ENCODE measurements at regions not wholly inside any gene's neighbourhood (a gene's known extent, or its start where the extent isn't known, plus 50 kb on each side); places are given as distances from the start of the nearest gene placed in this dataset.

DNA sequence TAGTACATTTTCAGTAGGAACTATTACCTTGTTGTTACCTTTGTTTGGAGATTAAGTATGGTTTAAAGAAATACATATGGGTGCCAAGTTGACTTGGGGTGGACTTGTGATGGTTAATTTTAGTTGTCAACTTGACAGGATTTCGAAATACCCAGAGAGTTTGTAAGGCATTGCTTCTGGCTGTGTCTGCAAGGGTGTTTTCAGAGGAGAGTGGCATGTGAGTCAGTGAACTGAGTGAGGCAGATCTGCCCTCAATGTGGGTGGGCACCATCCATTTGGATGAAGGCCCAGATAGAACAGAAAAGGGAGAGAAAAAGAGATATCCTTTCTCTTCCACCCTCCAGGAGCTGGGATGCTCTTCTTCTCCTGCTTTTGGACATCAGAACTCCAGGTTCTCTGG is 315.5 kb downstream of the GPATCH2 start:
- Histone ChIP-seq H4K20me1 (ENCODE audit: insufficient read depth, low read length) (no peaks in the 10 kb centered on the region), H3K4me3 (ENCODE audit: low read length) (no peak overlapping the region), H3K36me3 (replicated peaks; ENCODE audit: low read depth, low read length) (no peaks in the 10 kb centered on the region), H3K27me3 (ENCODE audit: low read depth, low read length) (no peaks in the 10 kb centered on the region), H3K4me2 (ENCODE audit: low read length) (no peak overlapping the region), H3K9me3 (ENCODE audit: insufficient read depth, low read length) (no peaks in the 10 kb centered on the region), H3K9ac (ENCODE audit: low read length) (no peak overlapping the region), H3K79me2 (ENCODE audit: low read length) (no peaks in the 10 kb centered on the region), H2AFZ (ENCODE audit: low read depth, low read length) (no peak overlapping the region), H3K27ac (ENCODE audit: low read length) (no peak overlapping the region), H3K4me1 (ENCODE audit: low read length) (no peaks in the 10 kb centered on the region)
- no peak for TF ChIP-seq EZH2phosphoT487 (IDR thresholded peaks at IDR 0.05; ENCODE audit: low read depth)
- TF ChIP-seq, protein P1, sequence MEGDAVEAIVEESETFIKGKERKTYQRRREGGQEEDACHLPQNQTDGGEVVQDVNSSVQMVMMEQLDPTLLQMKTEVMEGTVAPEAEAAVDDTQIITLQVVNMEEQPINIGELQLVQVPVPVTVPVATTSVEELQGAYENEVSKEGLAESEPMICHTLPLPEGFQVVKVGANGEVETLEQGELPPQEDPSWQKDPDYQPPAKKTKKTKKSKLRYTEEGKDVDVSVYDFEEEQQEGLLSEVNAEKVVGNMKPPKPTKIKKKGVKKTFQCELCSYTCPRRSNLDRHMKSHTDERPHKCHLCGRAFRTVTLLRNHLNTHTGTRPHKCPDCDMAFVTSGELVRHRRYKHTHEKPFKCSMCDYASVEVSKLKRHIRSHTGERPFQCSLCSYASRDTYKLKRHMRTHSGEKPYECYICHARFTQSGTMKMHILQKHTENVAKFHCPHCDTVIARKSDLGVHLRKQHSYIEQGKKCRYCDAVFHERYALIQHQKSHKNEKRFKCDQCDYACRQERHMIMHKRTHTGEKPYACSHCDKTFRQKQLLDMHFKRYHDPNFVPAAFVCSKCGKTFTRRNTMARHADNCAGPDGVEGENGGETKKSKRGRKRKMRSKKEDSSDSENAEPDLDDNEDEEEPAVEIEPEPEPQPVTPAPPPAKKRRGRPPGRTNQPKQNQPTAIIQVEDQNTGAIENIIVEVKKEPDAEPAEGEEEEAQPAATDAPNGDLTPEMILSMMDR (IDR thresholded peaks at IDR 0.05; ENCODE audit: low read depth, low read length), result no peak

DNA sequence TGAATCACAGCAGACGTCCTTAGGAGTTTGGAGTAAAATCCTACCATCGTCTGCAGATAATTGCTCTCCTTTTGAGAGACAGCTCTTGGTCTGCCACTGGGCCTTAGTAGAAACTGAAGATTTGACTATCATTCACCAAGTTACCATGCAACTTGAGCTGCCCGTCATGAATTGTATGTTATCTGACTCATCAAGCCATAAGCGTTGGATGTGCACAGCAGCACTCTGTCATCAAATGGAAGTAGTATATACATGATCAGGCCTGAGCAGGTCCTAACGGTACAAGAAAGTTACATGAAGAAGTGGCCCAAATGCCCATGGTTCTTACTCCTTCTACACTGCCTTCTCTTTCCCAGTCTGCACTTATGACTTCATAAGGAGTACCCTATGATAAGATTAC is 317.8 kb downstream of the GPATCH2 start:
- H3K27ac ChIP-seq (ENCODE audit: low read length), result no peak overlapping the region
- H2AFZ ChIP-seq (ENCODE audit: low read depth, low read length), result no peak overlapping the region
- H3K4me1 ChIP-seq (ENCODE audit: low read length), result no peaks in the 10 kb centered on the region
- no peak overlapping the region for H3K4me2 ChIP-seq (ENCODE audit: low read length)
- no peaks in the 10 kb centered on the region for H3K36me3 ChIP-seq (replicated peaks; ENCODE audit: low read depth, low read length)
- no peak overlapping the region for H3K9ac ChIP-seq (ENCODE audit: low read length)
- no peak for TF ChIP-seq EZH2phosphoT487 (IDR thresholded peaks at IDR 0.05; ENCODE audit: low read depth)
- TF ChIP-seq, protein P1 (IDR thresholded peaks at IDR 0.05; ENCODE audit: low read depth, low read length), result no peak
- no peaks in the 10 kb centered on the region for H3K9me3 ChIP-seq (ENCODE audit: insufficient read depth, low read length)
- H3K4me3 ChIP-seq (ENCODE audit: low read length), result no peak overlapping the region
- H3K27me3 ChIP-seq (ENCODE audit: low read depth, low read length), result no peaks in the 10 kb centered on the region
- H3K79me2 ChIP-seq (ENCODE audit: low read length), result no peaks in the 10 kb centered on the region
- no peaks in the 10 kb centered on the region for H4K20me1 ChIP-seq (ENCODE audit: insufficient read depth, low read length)

DNA sequence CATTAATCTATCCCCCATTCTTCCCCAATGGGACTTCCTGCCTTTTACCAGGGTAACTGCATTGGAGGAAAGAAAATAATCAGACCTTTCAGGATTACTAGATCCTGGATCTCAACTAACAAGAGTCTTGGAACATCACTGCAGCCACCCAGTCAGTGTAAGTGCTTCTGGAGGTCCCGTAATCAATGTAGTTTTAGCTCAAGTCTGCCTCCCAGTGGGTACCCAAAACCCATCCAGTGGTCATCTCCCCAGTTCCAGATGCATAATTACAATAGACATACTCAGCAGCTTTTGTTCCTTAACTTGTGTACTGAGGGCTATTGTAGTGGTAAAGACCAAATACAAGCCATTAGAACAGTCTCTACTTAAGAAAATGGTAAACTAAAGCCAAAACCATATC is 319.1 kb downstream of the GPATCH2 start:
- Histone ChIP-seq H3K36me3 (replicated peaks; ENCODE audit: low read depth, low read length) (no peaks in the 10 kb centered on the region), H3K9ac (ENCODE audit: low read length) (no peak overlapping the region), H3K27me3 (ENCODE audit: low read depth, low read length) (no peaks in the 10 kb centered on the region), H3K4me1 (ENCODE audit: low read length) (no peaks in the 10 kb centered on the region), H3K27ac (ENCODE audit: low read length) (no peak overlapping the region), H3K9me3 (ENCODE audit: insufficient read depth, low read length) (no peaks in the 10 kb centered on the region), H3K4me2 (ENCODE audit: low read length) (no peak overlapping the region), H3K79me2 (ENCODE audit: low read length) (no peaks in the 10 kb centered on the region), H2AFZ (ENCODE audit: low read depth, low read length) (no peak overlapping the region), H3K4me3 (ENCODE audit: low read length) (no peak overlapping the region), H4K20me1 (ENCODE audit: insufficient read depth, low read length) (no peaks in the 10 kb centered on the region)
- no peak for TF ChIP-seq EZH2phosphoT487 (IDR thresholded peaks at IDR 0.05; ENCODE audit: low read depth)
- TF ChIP-seq, protein P1 (IDR thresholded peaks at IDR 0.05; ENCODE audit: low read depth, low read length), result peak; percentile 41; the same call in 1 of the 2 replicates

- Histone ChIP-seq H4K20me1 (ENCODE audit: insufficient read depth, low read length) (no peaks in the 10 kb centered on the region), H3K4me2 (ENCODE audit: low read length) (no peak overlapping the region), H2AFZ (ENCODE audit: low read depth, low read length) (no peak overlapping the region), H3K27ac (ENCODE audit: low read length) (no peak overlapping the region), H3K36me3 (replicated peaks; ENCODE audit: low read depth, low read length) (no peaks in the 10 kb centered on the region), H3K79me2 (ENCODE audit: low read length) (no peaks in the 10 kb centered on the region), H3K9ac (ENCODE audit: low read length) (no peak overlapping the region), H3K4me3 (ENCODE audit: low read length) (no peak overlapping the region), H3K9me3 (ENCODE audit: insufficient read depth, low read length) (no peaks in the 10 kb centered on the region), H3K4me1 (ENCODE audit: low read length) (no peaks in the 10 kb centered on the region), H3K27me3 (ENCODE audit: low read depth, low read length) (no peaks in the 10 kb centered on the region)
- TF ChIP-seq EZH2phosphoT487 (IDR thresholded peaks at IDR 0.05; ENCODE audit: low read depth), result no peak
- TF ChIP-seq, protein P1 (IDR thresholded peaks at IDR 0.05; ENCODE audit: low read depth, low read length), result no peak
These were observed 319.6 kb downstream of the GPATCH2 start for GRCh38 chr1:217311269-217311668.

Measured in OCI-LY3 (cell line).